ENCODE measurements at regions not wholly inside any gene's neighbourhood (a gene's known extent, or its start where the extent isn't known, plus 50 kb on each side); places are given as distances from the start of the nearest gene placed in this dataset.

DNA sequence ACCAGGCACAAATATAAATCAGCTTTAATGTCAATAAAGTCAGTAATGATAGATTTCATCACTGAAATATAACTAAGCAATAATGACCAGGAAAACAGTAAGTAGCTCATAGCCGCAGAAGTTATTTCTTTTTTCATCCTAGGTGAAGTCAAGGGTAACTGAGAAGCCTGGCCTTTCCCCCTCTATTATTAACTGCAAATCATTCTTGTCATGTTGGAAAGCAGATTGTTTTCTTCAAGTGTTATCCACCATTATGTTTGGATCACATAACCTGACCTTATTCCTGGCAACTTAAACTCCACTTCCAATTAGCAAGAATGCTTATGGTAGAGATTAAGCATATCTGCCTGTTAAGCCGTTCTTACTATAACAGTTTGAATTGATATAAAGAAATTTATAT, 603.4 kb upstream of the FOXG1 start:
- TF ChIP-seq, protein P1, sequence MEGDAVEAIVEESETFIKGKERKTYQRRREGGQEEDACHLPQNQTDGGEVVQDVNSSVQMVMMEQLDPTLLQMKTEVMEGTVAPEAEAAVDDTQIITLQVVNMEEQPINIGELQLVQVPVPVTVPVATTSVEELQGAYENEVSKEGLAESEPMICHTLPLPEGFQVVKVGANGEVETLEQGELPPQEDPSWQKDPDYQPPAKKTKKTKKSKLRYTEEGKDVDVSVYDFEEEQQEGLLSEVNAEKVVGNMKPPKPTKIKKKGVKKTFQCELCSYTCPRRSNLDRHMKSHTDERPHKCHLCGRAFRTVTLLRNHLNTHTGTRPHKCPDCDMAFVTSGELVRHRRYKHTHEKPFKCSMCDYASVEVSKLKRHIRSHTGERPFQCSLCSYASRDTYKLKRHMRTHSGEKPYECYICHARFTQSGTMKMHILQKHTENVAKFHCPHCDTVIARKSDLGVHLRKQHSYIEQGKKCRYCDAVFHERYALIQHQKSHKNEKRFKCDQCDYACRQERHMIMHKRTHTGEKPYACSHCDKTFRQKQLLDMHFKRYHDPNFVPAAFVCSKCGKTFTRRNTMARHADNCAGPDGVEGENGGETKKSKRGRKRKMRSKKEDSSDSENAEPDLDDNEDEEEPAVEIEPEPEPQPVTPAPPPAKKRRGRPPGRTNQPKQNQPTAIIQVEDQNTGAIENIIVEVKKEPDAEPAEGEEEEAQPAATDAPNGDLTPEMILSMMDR (IDR thresholded peaks at IDR 0.05) = no peak
- TF ChIP-seq POLR2A (IDR thresholded peaks at IDR 0.05) = no peak
